ENCODE measurements at regions not wholly inside any gene's neighbourhood (a gene's known extent, or its start where the extent isn't known, plus 50 kb on each side); places are given as distances from the start of the nearest gene placed in this dataset.
A peak's percentile ranks its signal among the peaks of the same experiment; 100 is the strongest.

DNA sequence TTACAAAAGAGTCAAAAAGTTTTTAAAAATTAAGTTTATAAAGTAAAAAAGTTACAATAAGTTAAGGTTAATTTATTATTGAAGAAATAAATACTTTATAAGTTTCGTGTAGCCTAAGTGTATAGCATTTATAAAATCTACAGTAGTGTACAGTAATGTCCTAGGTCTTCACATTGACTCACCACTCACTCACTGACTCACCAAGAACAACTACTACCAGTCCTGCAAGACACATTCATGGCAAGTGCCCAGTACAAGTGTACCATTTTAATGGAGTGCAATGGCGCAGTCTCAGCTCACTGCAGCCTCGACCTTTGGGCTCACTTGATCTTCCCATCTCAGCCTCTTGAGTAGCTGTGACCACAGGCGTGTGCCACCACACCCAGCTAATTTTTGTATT is 128.2 kb downstream of the GPX5 start:
- H3K36me3 ChIP-seq (ENCODE audit: control insufficient read depth, insufficient read depth, low read length) = no peaks in the 10 kb centered on the region
- FAIRE-seq (no peak), DNase-seq (ENCODE audit: low read depth) (peak; percentile 52)

GRCh38 chr6:28655164-28655563 is 129.5 kb downstream of the GPX5 start:
- TF ChIP-seq CTCF (IDR thresholded peaks at IDR 0.05; ENCODE audit: insufficient read depth, low read length, severe bottlenecking) = no peak
- Histone ChIP-seq H3K36me3 (ENCODE audit: control insufficient read depth, insufficient read depth, low read length) (no peaks in the 10 kb centered on the region), H3K27me3 (ENCODE audit: control insufficient read depth, insufficient read depth, low read length) (peaks cover 1% of the 10 kb centered on the region), H3K4me3 (ENCODE audit: low read depth, low read length) (no peak overlapping the region)
- DNase-seq (ENCODE audit: low read depth) (no peak), FAIRE-seq (no peak)

More for the DNA sequence above, 128.2 kb downstream of the GPX5 start:
- no peak for TF ChIP-seq CTCF (IDR thresholded peaks at IDR 0.05; ENCODE audit: insufficient read depth, low read length, severe bottlenecking)
- no peaks in the 10 kb centered on the region for H3K27me3 ChIP-seq (ENCODE audit: control insufficient read depth, insufficient read depth, low read length)
- no peak overlapping the region for H3K4me3 ChIP-seq (ENCODE audit: low read depth, low read length)

- no peak for DNase-seq (ENCODE audit: low read depth)
- Histone ChIP-seq H3K4me3 (ENCODE audit: low read depth, low read length) (no peak overlapping the region), H3K27me3 (ENCODE audit: control insufficient read depth, insufficient read depth, low read length) (peaks cover 1% of the 10 kb centered on the region), H3K36me3 (ENCODE audit: control insufficient read depth, insufficient read depth, low read length) (no peaks in the 10 kb centered on the region)
- FAIRE-seq = no peak
- no peak for TF ChIP-seq CTCF (IDR thresholded peaks at IDR 0.05; ENCODE audit: insufficient read depth, low read length, severe bottlenecking)
These were observed 131.0 kb downstream of the GPX5 start for GRCh38 chr6:28656715-28657114.

DNA sequence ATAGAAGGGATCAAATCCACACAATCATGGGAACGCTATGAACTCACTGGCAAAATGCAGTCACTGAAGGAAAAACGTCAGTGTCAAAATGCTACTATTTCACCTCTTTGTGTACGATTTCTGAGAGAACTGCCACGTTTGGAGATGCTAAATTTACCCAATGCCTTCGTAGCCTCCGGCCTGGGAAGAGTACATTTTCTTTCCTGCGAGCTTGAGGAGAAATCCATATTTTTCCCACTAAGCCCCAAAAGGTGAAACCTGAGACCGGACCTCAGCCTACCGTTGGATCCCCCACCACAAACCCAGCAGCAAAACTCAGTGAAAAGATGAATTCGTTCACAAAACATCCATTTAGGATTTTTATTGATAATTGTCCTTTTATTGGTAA is 131.7 kb downstream of the GPX5 start:
- FAIRE-seq (no peak), DNase-seq (ENCODE audit: low read depth) (no peak)
- H3K36me3 ChIP-seq (ENCODE audit: control insufficient read depth, insufficient read depth, low read length) = no peaks in the 10 kb centered on the region
- no peak for TF ChIP-seq CTCF (IDR thresholded peaks at IDR 0.05; ENCODE audit: insufficient read depth, low read length, severe bottlenecking)
- H3K4me3 ChIP-seq (ENCODE audit: low read depth, low read length) = no peak overlapping the region
- peaks cover 1% of the 10 kb centered on the region for H3K27me3 ChIP-seq (ENCODE audit: control insufficient read depth, insufficient read depth, low read length)

GRCh38 chr6:28657769-28658465 is 132.2 kb downstream of the GPX5 start:
- FAIRE-seq (no peak), DNase-seq (ENCODE audit: low read depth) (peak; percentile 42)
- Histone ChIP-seq H3K27me3 (ENCODE audit: control insufficient read depth, insufficient read depth, low read length) (peaks cover 1% of the 10 kb centered on the region), H3K36me3 (ENCODE audit: control insufficient read depth, insufficient read depth, low read length) (no peaks in the 10 kb centered on the region), H3K4me3 (ENCODE audit: low read depth, low read length) (peak overlapping the region; percentile 19)
- no peak for TF ChIP-seq CTCF (IDR thresholded peaks at IDR 0.05; ENCODE audit: insufficient read depth, low read length, severe bottlenecking)

All from bronchial epithelial cell (primary cell).